ENCODE measurements at regions not wholly inside any gene's neighbourhood (a gene's known extent, or its start where the extent isn't known, plus 50 kb on each side); places are given as distances from the start of the nearest gene placed in this dataset.

GRCh38 chr2:129319422-129319717 lies 660.1 kb upstream of the RAB6C start:
- Mint-ChIP-seq H3K9me3 (peaks cover 0 to 6% (median 0%) of the 10 kb centered on the region in 11 donors), H3K27ac (no peak overlapping the region), H3K4me1 (no peaks in the 10 kb centered on the region), H3K27me3 (no peaks in the 10 kb centered on the region), H3K4me3 (no peak overlapping the region), H3K36me3 (no peaks in the 10 kb centered on the region)
- Histone ChIP-seq H3K4me3 (ENCODE audit: low read length) (no peak overlapping the region), H3K9me3 (ENCODE audit: control insufficient read depth in 2 of 3, low read length in 3 of 3) (no peaks in the 10 kb centered on the region), H3K27me3 (ENCODE audit: control insufficient read depth in 2 of 2, insufficient read depth in 2 of 2, low read length in 2 of 2) (no peaks in the 10 kb centered on the region), H3K4me1 (ENCODE audit: control insufficient read depth in 2 of 2, insufficient read depth in 2 of 2, low read length in 2 of 2) (no peaks in the 10 kb centered on the region), H3K27ac (ENCODE audit: low read depth, low read length) (no peak overlapping the region), H3K36me3 (ENCODE audit: control insufficient read depth in 2 of 3, insufficient read depth in 3 of 3, low read length in 3 of 3) (no peaks in the 10 kb centered on the region)
- POLR2A ChIA-PET, result no interaction called here
- no peak for DNase-seq
- intact Hi-C loops (cut with micrococcal nuclease), result no loop called here
- CTCF ChIA-PET, result no interaction called here
- ATAC-seq, result no peak

DNA sequence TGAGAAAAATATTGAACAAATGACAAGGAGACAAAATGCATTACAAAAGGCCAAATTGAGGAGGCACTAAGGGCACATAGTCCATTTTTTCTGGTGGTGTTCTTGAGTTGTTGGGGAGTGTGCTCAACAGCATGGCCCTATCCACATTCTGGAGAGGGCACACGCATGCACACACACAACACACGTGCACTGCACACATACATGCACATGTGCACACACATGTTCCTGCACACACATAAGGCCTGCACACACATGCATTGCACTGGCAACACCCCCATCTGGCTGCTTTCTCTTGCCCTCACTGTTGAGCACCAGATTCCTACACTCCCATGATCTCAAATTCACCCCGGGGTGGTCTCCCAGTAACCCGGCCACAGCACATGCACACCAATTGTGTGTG lies 659.2 kb upstream of the RAB6C start:
- no peak for DNase-seq

GRCh38 chr2:129324349-129324748 lies 655.1 kb upstream of the RAB6C start:
- DNase-seq (no peak), ATAC-seq (no peak)
- Histone ChIP-seq H3K9me3 (ENCODE audit: control insufficient read depth in 2 of 3, low read length in 3 of 3) (no peaks in the 10 kb centered on the region), H3K4me1 (ENCODE audit: control insufficient read depth in 2 of 2, insufficient read depth in 2 of 2, low read length in 2 of 2) (no peaks in the 10 kb centered on the region), H3K4me3 (ENCODE audit: low read length) (no peak overlapping the region), H3K36me3 (ENCODE audit: control insufficient read depth in 2 of 3, insufficient read depth in 3 of 3, low read length in 3 of 3) (no peaks in the 10 kb centered on the region), H3K27me3 (ENCODE audit: control insufficient read depth in 2 of 2, insufficient read depth in 2 of 2, low read length in 2 of 2) (no peaks in the 10 kb centered on the region), H3K27ac (ENCODE audit: low read depth, low read length) (no peak overlapping the region)
- no peak overlapping the region for H3K27ac Mint-ChIP-seq
- CTCF ChIA-PET, result no interaction called here
- POLR2A ChIA-PET, result no interaction called here
- H3K36me3 Mint-ChIP-seq, result no peaks in the 10 kb centered on the region
- no peaks in the 10 kb centered on the region for H3K27me3 Mint-ChIP-seq
- no peaks in the 10 kb centered on the region for H3K4me1 Mint-ChIP-seq
- intact Hi-C loops (cut with micrococcal nuclease), result no loop called here
- H3K4me3 Mint-ChIP-seq, result no peak overlapping the region
- H3K9me3 Mint-ChIP-seq, result peaks cover 0 to 8% (median 2%) of the 10 kb centered on the region in 11 donors

More for the DNA sequence above, 659.2 kb upstream of the RAB6C start:
- Mint-ChIP-seq H3K4me1 (no peaks in the 10 kb centered on the region), H3K9me3 (peaks cover 0 to 6% (median 0%) of the 10 kb centered on the region in 11 donors), H3K36me3 (no peaks in the 10 kb centered on the region), H3K27me3 (no peaks in the 10 kb centered on the region), H3K4me3 (no peak overlapping the region), H3K27ac (no peak overlapping the region)
- Histone ChIP-seq H3K27ac (ENCODE audit: low read depth, low read length) (no peak overlapping the region), H3K36me3 (ENCODE audit: control insufficient read depth in 2 of 3, insufficient read depth in 3 of 3, low read length in 3 of 3) (no peaks in the 10 kb centered on the region), H3K27me3 (ENCODE audit: control insufficient read depth in 2 of 2, insufficient read depth in 2 of 2, low read length in 2 of 2) (no peaks in the 10 kb centered on the region), H3K4me3 (ENCODE audit: low read length) (no peak overlapping the region), H3K4me1 (ENCODE audit: control insufficient read depth in 2 of 2, insufficient read depth in 2 of 2, low read length in 2 of 2) (no peaks in the 10 kb centered on the region), H3K9me3 (ENCODE audit: control insufficient read depth in 2 of 3, low read length in 3 of 3) (no peaks in the 10 kb centered on the region)
- POLR2A ChIA-PET, result no interaction called here
- CTCF ChIA-PET, result no interaction called here
- intact Hi-C loops (cut with micrococcal nuclease), result no loop called here
- no peak for ATAC-seq

DNA sequence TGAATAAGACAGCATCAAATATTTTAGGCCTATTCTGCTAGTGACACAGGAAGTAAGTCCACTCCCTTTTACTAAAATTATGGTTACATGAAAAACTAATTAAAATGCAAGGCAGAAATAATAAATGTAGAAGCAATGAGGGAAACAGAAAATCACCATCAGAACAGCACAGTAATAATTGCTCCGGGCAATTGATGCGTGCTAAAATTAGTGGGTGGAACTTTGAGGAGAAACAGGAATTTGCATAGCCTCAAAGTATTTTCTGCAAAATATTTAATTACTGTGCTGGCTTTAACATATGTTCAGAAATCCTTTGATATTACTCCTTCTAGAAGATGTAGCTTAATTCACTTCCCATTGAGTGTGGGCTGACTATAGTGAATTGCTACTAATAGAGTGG lies 654.3 kb upstream of the RAB6C start:
- ATAC-seq (no peak), DNase-seq (no peak)
- ChIA-PET CTCF (no interaction called here), POLR2A (no interaction called here)
- H3K36me3 ChIP-seq (ENCODE audit: control insufficient read depth in 2 of 3, insufficient read depth in 3 of 3, low read length in 3 of 3), result no peaks in the 10 kb centered on the region
- no peak overlapping the region for H3K4me3 ChIP-seq (ENCODE audit: low read length)
- H3K27ac ChIP-seq (ENCODE audit: low read depth, low read length), result no peak overlapping the region
- Mint-ChIP-seq H3K4me1 (no peaks in the 10 kb centered on the region), H3K36me3 (no peaks in the 10 kb centered on the region), H3K4me3 (no peak overlapping the region), H3K9me3 (peaks cover 0 to 9% (median 0%) of the 10 kb centered on the region in 11 donors), H3K27me3 (no peaks in the 10 kb centered on the region), H3K27ac (no peak overlapping the region)
- intact Hi-C loops (cut with micrococcal nuclease), result no loop called here
- H3K4me1 ChIP-seq (ENCODE audit: control insufficient read depth in 2 of 2, insufficient read depth in 2 of 2, low read length in 2 of 2), result no peaks in the 10 kb centered on the region
- H3K9me3 ChIP-seq (ENCODE audit: control insufficient read depth in 2 of 3, low read length in 3 of 3), result no peaks in the 10 kb centered on the region
- H3K27me3 ChIP-seq (ENCODE audit: control insufficient read depth in 2 of 2, insufficient read depth in 2 of 2, low read length in 2 of 2), result no peaks in the 10 kb centered on the region

- Mint-ChIP-seq H3K27me3 (peaks cover 0 to 5% (median 0%) of the 10 kb centered on the region in 5 donors), H3K27ac (no peak overlapping the region), H3K36me3 (no peaks in the 10 kb centered on the region), H3K9me3 (peaks cover 0 to 7% (median 3%) of the 10 kb centered on the region in 11 donors), H3K4me1 (no peaks in the 10 kb centered on the region), H3K4me3 (no peak overlapping the region)
- ChIA-PET CTCF (no interaction called here), POLR2A (no interaction called here)
- intact Hi-C loops (cut with micrococcal nuclease), result no loop called here
- ATAC-seq (no peak), DNase-seq (no peak)
- H3K36me3 ChIP-seq (ENCODE audit: control insufficient read depth in 2 of 3, insufficient read depth in 3 of 3, low read length in 3 of 3), result no peaks in the 10 kb centered on the region
- no peaks in the 10 kb centered on the region for H3K4me1 ChIP-seq (ENCODE audit: control insufficient read depth in 2 of 2, insufficient read depth in 2 of 2, low read length in 2 of 2)
- H3K4me3 ChIP-seq (ENCODE audit: low read length), result no peak overlapping the region
- no peak overlapping the region for H3K27ac ChIP-seq (ENCODE audit: low read depth, low read length)
- H3K27me3 ChIP-seq (ENCODE audit: control insufficient read depth in 2 of 2, insufficient read depth in 2 of 2, low read length in 2 of 2), result no peaks in the 10 kb centered on the region
- no peaks in the 10 kb centered on the region for H3K9me3 ChIP-seq (ENCODE audit: control insufficient read depth in 2 of 3, low read length in 3 of 3)
Observed at GRCh38 chr2:129329574-129329973, 649.9 kb upstream of the RAB6C start.

- Mint-ChIP-seq H3K4me1 (no peaks in the 10 kb centered on the region), H3K9me3 (peaks cover 0 to 7% (median 3%) of the 10 kb centered on the region in 11 donors), H3K27ac (no peak overlapping the region), H3K36me3 (no peaks in the 10 kb centered on the region), H3K27me3 (peaks cover 0 to 5% (median 0%) of the 10 kb centered on the region in 5 donors), H3K4me3 (no peak overlapping the region)
- Histone ChIP-seq H3K9me3 (ENCODE audit: control insufficient read depth in 2 of 3, low read length in 3 of 3) (no peaks in the 10 kb centered on the region), H3K27me3 (ENCODE audit: control insufficient read depth in 2 of 2, insufficient read depth in 2 of 2, low read length in 2 of 2) (no peaks in the 10 kb centered on the region), H3K27ac (ENCODE audit: low read depth, low read length) (no peak overlapping the region), H3K36me3 (ENCODE audit: control insufficient read depth in 2 of 3, insufficient read depth in 3 of 3, low read length in 3 of 3) (no peaks in the 10 kb centered on the region), H3K4me3 (ENCODE audit: low read length) (no peak overlapping the region), H3K4me1 (ENCODE audit: control insufficient read depth in 2 of 2, insufficient read depth in 2 of 2, low read length in 2 of 2) (no peaks in the 10 kb centered on the region)
- intact Hi-C loops (cut with micrococcal nuclease), result no loop called here
- no peak for DNase-seq
- no peak for ATAC-seq
- CTCF ChIA-PET, result no interaction called here
- POLR2A ChIA-PET, result no interaction called here
Observed at GRCh38 chr2:129330504-129330903, 649.0 kb upstream of the RAB6C start.

- CTCF ChIA-PET, result no interaction called here
- Mint-ChIP-seq H3K36me3 (no peaks in the 10 kb centered on the region), H3K9me3 (peaks cover 0 to 13% (median 6%) of the 10 kb centered on the region in 11 donors)
Observed at GRCh38 chr2:129331638-129332037, 647.8 kb upstream of the RAB6C start.

More at GRCh38 chr2:129331638-129332037, 647.8 kb upstream of the RAB6C start:
- POLR2A ChIA-PET, result no interaction called here
- intact Hi-C loops (cut with micrococcal nuclease), result no loop called here
- no peaks in the 10 kb centered on the region for H3K4me1 ChIP-seq (ENCODE audit: control insufficient read depth in 2 of 2, insufficient read depth in 2 of 2, low read length in 2 of 2)
- H3K4me3 ChIP-seq (ENCODE audit: low read length), result no peak overlapping the region
- no peaks in the 10 kb centered on the region for H3K27me3 ChIP-seq (ENCODE audit: control insufficient read depth in 2 of 2, insufficient read depth in 2 of 2, low read length in 2 of 2)
- ATAC-seq, result no peak
- Mint-ChIP-seq H3K4me1 (no peaks in the 10 kb centered on the region), H3K27ac (no peak overlapping the region), H3K4me3 (no peak overlapping the region), H3K27me3 (peaks cover 0 to 5% (median 0%) of the 10 kb centered on the region in 5 donors)
- H3K9me3 ChIP-seq (ENCODE audit: control insufficient read depth in 2 of 3, low read length in 3 of 3), result no peaks in the 10 kb centered on the region
- H3K36me3 ChIP-seq (ENCODE audit: control insufficient read depth in 2 of 3, insufficient read depth in 3 of 3, low read length in 3 of 3), result no peaks in the 10 kb centered on the region
- DNase-seq, result no peak
- no peak overlapping the region for H3K27ac ChIP-seq (ENCODE audit: low read depth, low read length)

Measured in naive thymus-derived CD4-positive, alpha-beta T cell (primary cell).